ENCODE measurements at regions not wholly inside any gene's neighbourhood (a gene's known extent, or its start where the extent isn't known, plus 50 kb on each side); places are given as distances from the start of the nearest gene placed in this dataset.

DNA sequence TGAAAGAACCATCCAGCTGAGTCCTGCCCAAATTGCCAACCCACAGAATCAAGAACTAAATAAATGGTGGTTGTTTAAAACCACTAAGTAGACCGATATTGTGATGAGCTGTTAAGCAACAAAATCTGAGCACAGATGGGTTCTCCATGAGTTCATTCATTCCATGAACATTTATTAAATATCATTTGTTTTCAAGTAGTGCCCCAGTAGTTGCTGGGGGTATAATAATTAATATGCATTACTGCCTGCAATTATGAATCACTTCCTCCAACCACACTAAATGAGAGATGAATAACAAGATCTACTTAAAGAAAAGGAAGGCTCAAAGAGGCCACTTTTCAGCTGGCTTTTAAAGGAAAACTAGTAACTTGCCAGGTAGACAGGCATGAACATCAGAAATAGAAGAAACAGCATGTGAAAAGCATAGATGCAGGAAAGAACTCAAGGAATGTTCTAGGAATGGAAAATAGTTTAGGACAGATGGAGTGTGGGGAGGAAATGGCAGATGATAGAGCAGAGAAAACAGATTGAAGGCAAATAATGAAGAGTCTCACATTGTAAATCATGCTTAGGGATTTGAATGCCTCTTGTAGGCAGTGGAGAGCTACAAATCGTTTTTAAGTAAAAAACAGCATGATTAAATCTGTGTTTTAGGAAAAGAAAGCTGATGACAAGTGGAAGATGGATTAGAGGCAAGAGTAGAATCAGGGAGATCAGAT is 641.7 kb upstream of the DIPK2B start (continued):
- TF ChIP-seq NKRF (IDR thresholded peaks at IDR 0.05; ENCODE audit: borderline replicate concordance), result no peak

- H3K4me2 ChIP-seq (ENCODE audit: insufficient read depth, low read length), result no peak overlapping the region
- FAIRE-seq, result no peak
- H2AFZ ChIP-seq (ENCODE audit: low read depth, low read length), result no peak overlapping the region
- H3K79me2 ChIP-seq (ENCODE audit: control insufficient read depth, insufficient read depth, low read length), result no peaks in the 10 kb centered on the region
- H4K20me1 ChIP-seq (replicated peaks; ENCODE audit: control insufficient read depth, insufficient read depth, low read length), result no peaks in the 10 kb centered on the region
- ATAC-seq, result no peak
- H3K9me3 ChIP-seq (replicated peaks; ENCODE audit: control insufficient read depth, insufficient read depth, low read depth, low read length), result no peaks in the 10 kb centered on the region
- no peak overlapping the region for H3K27ac ChIP-seq (ENCODE audit: extremely low read depth, low read depth, low read length)
- in situ Hi-C loops (cut with MboI) (no loop called here), intact Hi-C loops (cut with micrococcal nuclease) (no loop called here)
- H3K4me3 ChIP-seq, result no peak overlapping the region
- H3K9ac ChIP-seq (ENCODE audit: insufficient read depth in 1 of 2, low read depth in 2 of 2, low read length in 2 of 2), result no peak overlapping the region
- H3K4me1 ChIP-seq (replicated peaks in 1 of 2; ENCODE audit: control insufficient read depth in 2 of 2, insufficient read depth in 2 of 2, low read length in 2 of 2), result no peaks in the 10 kb centered on the region
- no peaks in the 10 kb centered on the region for H3K9me1 ChIP-seq (ENCODE audit: control insufficient read depth, insufficient read depth, low read length)
- CTCF ChIA-PET (ENCODE audit: low intra/inter-chr PET ratio), result no interaction called here
- H3K36me3 ChIP-seq (ENCODE audit: control insufficient read depth, insufficient read depth, low read length), result no peaks in the 10 kb centered on the region
- DNase-seq (ENCODE audit: extremely low read depth in 1 of 4, low spot score in 3 of 4), result no peak
- 0% methylated on average over 2 of the region's 3 CpGs for WGBS (ENCODE audit: insufficient coverage, low coverage, missing lambda C conversion rate)
- H3K27me3 ChIP-seq (ENCODE audit: control insufficient read depth in 2 of 2, insufficient read depth in 2 of 2, low read length in 2 of 2), result no peaks in the 10 kb centered on the region
- POLR2A ChIA-PET, result no interaction called here
- no TSS peak for BruUV-seq (replicated peaks)
- no peak for TF ChIP-seq PURB (CRISPR knock-in tag; IDR thresholded peaks at IDR 0.05; ENCODE audit: low read depth)
- no peak for TF ChIP-seq FOXM1 (IDR thresholded peaks at IDR 0.05; ENCODE audit: low read depth)
- no peak for TF ChIP-seq FOXM1 (CRISPR knock-in tag; IDR thresholded peaks at IDR 0.05; ENCODE audit: low read depth)
- no peak for TF ChIP-seq JUN (IDR thresholded peaks at IDR 0.05; ENCODE audit: borderline replicate concordance, low read depth, low read length)
- no peak for TF ChIP-seq JUN (CRISPR knock-in tag; IDR thresholded peaks at IDR 0.05; ENCODE audit: borderline replicate concordance)
- no peak for TF ChIP-seq ZNF282 (CRISPR knock-in tag; IDR thresholded peaks at IDR 0.05)
- no peak for TF ChIP-seq RFX1 (IDR thresholded peaks at IDR 0.05)
- TF ChIP-seq ZNF232 (CRISPR knock-in tag; IDR thresholded peaks at IDR 0.05), result no peak
- TF ChIP-seq NUFIP1 (IDR thresholded peaks at IDR 0.05; ENCODE audit: partially characterized antibody), result no peak
- no peak for TF ChIP-seq ZZZ3 (IDR thresholded peaks at IDR 0.05)
- TF ChIP-seq ARID2 (IDR thresholded peaks at IDR 0.05), result no peak
- TF ChIP-seq, protein P1, sequence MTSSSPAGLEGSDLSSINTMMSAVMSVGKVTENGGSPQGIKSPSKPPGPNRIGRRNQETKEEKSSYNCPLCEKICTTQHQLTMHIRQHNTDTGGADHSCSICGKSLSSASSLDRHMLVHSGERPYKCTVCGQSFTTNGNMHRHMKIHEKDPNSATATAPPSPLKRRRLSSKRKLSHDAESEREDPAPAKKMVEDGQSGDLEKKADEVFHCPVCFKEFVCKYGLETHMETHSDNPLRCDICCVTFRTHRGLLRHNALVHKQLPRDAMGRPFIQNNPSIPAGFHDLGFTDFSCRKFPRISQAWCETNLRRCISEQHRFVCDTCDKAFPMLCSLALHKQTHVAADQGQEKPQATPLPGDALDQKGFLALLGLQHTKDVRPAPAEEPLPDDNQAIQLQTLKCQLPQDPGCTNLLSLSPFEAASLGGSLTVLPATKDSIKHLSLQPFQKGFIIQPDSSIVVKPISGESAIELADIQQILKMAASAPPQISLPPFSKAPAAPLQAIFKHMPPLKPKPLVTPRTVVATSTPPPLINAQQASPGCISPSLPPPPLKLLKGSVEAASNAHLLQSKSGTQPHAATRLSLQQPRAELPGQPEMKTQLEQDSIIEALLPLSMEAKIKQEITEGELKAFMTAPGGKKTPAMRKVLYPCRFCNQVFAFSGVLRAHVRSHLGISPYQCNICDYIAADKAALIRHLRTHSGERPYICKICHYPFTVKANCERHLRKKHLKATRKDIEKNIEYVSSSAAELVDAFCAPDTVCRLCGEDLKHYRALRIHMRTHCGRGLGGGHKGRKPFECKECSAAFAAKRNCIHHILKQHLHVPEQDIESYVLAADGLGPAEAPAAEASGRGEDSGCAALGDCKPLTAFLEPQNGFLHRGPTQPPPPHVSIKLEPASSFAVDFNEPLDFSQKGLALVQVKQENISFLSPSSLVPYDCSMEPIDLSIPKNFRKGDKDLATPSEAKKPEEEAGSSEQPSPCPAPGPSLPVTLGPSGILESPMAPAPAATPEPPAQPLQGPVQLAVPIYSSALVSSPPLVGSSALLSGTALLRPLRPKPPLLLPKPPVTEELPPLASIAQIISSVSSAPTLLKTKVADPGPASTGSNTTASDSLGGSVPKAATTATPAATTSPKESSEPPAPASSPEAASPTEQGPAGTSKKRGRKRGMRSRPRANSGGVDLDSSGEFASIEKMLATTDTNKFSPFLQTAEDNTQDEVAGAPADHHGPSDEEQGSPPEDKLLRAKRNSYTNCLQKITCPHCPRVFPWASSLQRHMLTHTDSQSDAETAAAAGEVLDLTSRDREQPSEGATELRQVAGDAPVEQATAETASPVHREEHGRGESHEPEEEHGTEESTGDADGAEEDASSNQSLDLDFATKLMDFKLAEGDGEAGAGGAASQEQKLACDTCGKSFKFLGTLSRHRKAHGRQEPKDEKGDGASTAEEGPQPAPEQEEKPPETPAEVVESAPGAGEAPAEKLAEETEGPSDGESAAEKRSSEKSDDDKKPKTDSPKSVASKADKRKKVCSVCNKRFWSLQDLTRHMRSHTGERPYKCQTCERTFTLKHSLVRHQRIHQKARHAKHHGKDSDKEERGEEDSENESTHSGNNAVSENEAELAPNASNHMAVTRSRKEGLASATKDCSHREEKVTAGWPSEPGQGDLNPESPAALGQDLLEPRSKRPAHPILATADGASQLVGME (CRISPR knock-in tag; IDR thresholded peaks at IDR 0.05), result no peak
- TF ChIP-seq CGGBP1 (CRISPR knock-in tag; IDR thresholded peaks at IDR 0.05), result no peak
Observed at GRCh38 chrX:45840411-45840950, 639.8 kb upstream of the DIPK2B start.
